ENCODE measurements at regions not wholly inside any gene's neighbourhood (a gene's known extent, or its start where the extent isn't known, plus 50 kb on each side); places are given as distances from the start of the nearest gene placed in this dataset.

DNA sequence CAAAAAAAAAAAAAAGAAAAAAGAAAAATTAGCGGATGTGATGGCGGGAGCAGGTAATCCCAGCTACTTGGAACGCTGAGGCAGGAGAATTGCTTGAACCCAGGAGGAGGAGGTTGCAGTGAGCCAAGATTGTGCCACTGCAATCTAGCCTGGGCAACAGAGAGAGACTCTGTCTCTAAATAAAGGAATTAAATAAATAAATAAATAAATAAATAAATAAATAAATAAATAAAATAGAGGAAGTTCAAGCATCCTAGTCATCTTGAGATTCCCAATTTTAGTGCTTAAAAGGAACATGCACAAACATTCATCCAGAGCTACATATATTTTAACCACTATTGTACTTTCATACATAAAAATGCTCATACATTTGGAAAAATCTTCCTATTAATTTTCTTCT is 61.2 kb upstream of the GABRA1 start:
- no peaks in the 10 kb centered on the region for H3K9me2 ChIP-seq (ENCODE audit: insufficient read depth, low read length)
- TF ChIP-seq EZH2phosphoT487 (IDR thresholded peaks at IDR 0.05; ENCODE audit: borderline replicate concordance, low read depth, low read length) = no peak
- TF ChIP-seq, protein P1, sequence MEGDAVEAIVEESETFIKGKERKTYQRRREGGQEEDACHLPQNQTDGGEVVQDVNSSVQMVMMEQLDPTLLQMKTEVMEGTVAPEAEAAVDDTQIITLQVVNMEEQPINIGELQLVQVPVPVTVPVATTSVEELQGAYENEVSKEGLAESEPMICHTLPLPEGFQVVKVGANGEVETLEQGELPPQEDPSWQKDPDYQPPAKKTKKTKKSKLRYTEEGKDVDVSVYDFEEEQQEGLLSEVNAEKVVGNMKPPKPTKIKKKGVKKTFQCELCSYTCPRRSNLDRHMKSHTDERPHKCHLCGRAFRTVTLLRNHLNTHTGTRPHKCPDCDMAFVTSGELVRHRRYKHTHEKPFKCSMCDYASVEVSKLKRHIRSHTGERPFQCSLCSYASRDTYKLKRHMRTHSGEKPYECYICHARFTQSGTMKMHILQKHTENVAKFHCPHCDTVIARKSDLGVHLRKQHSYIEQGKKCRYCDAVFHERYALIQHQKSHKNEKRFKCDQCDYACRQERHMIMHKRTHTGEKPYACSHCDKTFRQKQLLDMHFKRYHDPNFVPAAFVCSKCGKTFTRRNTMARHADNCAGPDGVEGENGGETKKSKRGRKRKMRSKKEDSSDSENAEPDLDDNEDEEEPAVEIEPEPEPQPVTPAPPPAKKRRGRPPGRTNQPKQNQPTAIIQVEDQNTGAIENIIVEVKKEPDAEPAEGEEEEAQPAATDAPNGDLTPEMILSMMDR (conservative IDR thresholded peaks at IDR 0.05; ENCODE audit: low read length) = no peak
- POLR2A ChIA-PET = no interaction called here
- H3K27ac ChIP-seq (ENCODE audit: low read depth, low read length, poor library complexity, severe bottlenecking) = no peak overlapping the region
- no peaks in the 10 kb centered on the region for H3K79me2 ChIP-seq (ENCODE audit: insufficient read depth, low read depth, low read length)
- H3K4me1 ChIP-seq (ENCODE audit: insufficient read depth, low read length, poor library complexity, severe bottlenecking) = no peaks in the 10 kb centered on the region
- H3K36me3 ChIP-seq (ENCODE audit: insufficient read depth, low read length) = no peaks in the 10 kb centered on the region
- H3K9me3 ChIP-seq (ENCODE audit: low read length) = no peaks in the 10 kb centered on the region
- BruUV-seq (replicated peaks) = no TSS peak
- H2AFZ ChIP-seq (ENCODE audit: low read length) = no peak overlapping the region
- H3K4me3 ChIP-seq (ENCODE audit: low read depth, low read length, poor library complexity, severe bottlenecking) = no peak overlapping the region
- H3K4me2 ChIP-seq (ENCODE audit: low read length) = no peak overlapping the region
- CTCF ChIA-PET (ENCODE audit: unreplicated experiment) = no interaction called here
- intact Hi-C loops (cut with micrococcal nuclease; ENCODE audit: unreplicated experiment) = no loop called here
- no peaks in the 10 kb centered on the region for H4K20me1 ChIP-seq (ENCODE audit: insufficient read depth, low read length)
- no peak for DNase-seq (ENCODE audit: low spot score)

DNA sequence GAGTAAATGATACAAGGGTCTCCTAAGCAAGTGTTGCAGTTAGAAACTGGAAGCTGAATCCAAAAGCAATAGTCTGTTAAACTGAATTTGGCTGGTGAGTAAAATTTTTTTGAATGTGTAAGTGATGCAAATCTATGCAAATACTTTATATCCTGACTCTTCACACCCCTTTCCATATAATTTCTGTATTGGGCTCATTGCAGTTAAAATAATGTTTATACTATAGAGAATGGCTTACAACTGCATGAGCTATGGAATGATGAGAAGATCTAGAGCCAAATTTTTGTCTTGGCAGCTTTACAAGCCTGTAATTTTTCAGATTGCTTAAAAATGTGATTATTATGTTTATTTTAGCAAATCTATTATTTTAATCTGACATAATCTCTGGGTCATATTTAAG is 57.0 kb upstream of the GABRA1 start:
- no peaks in the 10 kb centered on the region for H3K9me3 ChIP-seq (ENCODE audit: low read length)
- no peaks in the 10 kb centered on the region for H3K9me2 ChIP-seq (ENCODE audit: insufficient read depth, low read length)
- H3K36me3 ChIP-seq (ENCODE audit: insufficient read depth, low read length) = no peaks in the 10 kb centered on the region
- TF ChIP-seq, protein P1 (conservative IDR thresholded peaks at IDR 0.05; ENCODE audit: low read length) = no peak
- no peak for TF ChIP-seq EZH2phosphoT487 (IDR thresholded peaks at IDR 0.05; ENCODE audit: borderline replicate concordance, low read depth, low read length)
- ChIA-PET CTCF (ENCODE audit: unreplicated experiment) (no interaction called here), POLR2A (no interaction called here)
- no peaks in the 10 kb centered on the region for H4K20me1 ChIP-seq (ENCODE audit: insufficient read depth, low read length)
- no peak overlapping the region for H3K4me3 ChIP-seq (ENCODE audit: low read depth, low read length, poor library complexity, severe bottlenecking)
- no peaks in the 10 kb centered on the region for H3K79me2 ChIP-seq (ENCODE audit: insufficient read depth, low read depth, low read length)
- BruUV-seq (replicated peaks) = no TSS peak
- intact Hi-C loops (cut with micrococcal nuclease; ENCODE audit: unreplicated experiment) = no loop called here
- no peak for DNase-seq (ENCODE audit: low spot score)
- H3K4me1 ChIP-seq (ENCODE audit: insufficient read depth, low read length, poor library complexity, severe bottlenecking) = no peaks in the 10 kb centered on the region
- H2AFZ ChIP-seq (ENCODE audit: low read length) = no peak overlapping the region
- H3K27ac ChIP-seq (ENCODE audit: low read depth, low read length, poor library complexity, severe bottlenecking) = no peak overlapping the region
- no peak overlapping the region for H3K4me2 ChIP-seq (ENCODE audit: low read length)
